NCI-H510A treated with DMSO at 0.1 percent for 48 hours (cell line): ENCODE measurements at regions not wholly inside any gene's neighbourhood (a gene's known extent, or its start where the extent isn't known, plus 50 kb on each side); places are given as distances from the start of the nearest gene placed in this dataset.
A peak's percentile ranks its signal among the peaks of the same experiment; 100 is the strongest.

Source experiments
- DNase-seq: peaks from one replicate; lab custom pipeline; 2025; lab: John Stamatoyannopoulos, UW

DNA sequence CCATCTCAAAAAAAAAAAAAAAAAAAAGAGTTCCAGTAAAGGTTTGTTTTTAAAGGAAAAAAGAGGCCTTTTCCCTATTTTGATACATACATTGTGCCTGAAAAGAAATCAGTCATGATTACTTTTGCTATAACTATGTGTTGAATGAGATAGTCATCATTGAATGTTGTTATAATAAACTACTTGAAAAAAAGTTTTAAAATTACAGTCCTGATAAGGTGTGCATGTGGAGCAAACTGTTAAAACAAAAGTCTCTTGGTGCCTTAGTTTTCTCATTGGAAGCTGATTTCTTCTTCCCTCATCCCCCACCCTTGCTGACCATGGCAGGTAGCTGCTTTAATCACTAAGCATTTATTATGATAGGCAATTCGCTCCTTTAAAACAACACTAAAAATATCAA is 172.3 kb upstream of the TBCA start:
- DNase-seq = no peak

DNA sequence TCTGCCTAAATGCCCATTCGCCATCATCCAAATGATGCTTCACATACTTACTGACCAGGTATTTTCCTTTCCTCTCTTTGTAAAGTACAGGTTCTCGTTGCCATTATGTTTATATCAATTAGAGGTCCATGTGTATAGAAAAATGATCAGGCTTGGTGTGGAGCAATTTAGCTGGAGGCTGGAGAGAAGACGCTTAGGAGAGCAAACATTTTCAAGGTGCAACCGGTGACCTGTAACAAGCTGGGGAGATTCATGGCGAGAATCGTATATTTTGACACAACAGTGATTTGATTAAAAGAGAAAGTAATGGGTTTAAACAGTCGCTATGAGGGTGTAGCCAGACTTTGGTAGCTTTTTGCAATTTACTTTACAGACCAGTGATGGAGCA is 170.9 kb upstream of the TBCA start:
- DNase-seq = peak; percentile 61

DNA sequence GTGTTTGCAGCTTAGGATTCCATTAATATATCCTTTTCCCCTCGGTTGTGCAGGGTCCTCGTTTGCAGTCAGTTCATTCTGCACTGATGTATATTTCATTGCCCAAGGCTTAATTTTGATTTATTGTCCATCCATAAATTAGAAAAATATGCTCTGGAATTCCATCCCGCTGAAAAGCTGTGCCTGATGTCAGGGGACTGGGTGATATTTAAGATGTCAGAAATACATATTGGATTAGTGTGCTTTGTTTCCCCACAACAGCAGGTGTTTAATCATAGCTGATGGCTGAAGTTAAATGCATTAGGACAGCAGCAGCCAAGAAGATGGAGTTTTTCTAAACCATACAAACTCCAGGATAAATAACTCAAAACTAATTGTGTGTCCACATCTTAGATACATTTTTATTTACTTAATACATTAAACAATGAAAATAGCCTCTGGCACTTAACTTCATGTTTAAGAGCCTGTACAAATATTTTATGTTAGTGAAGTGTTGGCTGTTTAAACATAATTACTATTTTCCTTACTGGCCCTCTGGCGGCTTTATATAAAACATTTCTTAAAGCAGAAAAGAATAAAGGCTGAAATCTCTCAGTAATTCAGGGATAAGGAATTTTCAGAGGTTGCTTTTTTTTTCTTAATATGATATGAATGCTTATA is 170.4 kb upstream of the TBCA start:
- peak; percentile 61 for DNase-seq

DNA sequence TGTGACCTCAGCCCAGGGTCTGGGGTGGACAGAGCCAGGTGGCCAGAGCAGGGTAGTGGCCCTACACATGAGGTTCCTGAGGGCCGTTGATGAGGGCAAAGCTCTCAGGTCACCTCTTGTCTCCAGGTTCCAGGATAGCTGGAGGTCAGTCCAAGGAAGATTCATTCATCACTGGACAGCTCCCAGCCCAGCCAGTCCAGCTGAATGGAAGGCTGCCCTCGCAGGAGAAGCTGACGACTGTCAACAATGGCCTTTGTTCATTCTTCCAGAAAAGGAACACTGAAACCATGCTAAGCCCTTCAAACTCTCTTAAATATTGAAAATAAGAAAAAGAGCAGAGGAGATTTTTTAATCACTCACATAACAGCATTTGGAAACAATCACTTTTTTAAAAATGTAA is 169.7 kb upstream of the TBCA start:
- DNase-seq = no peak

DNA sequence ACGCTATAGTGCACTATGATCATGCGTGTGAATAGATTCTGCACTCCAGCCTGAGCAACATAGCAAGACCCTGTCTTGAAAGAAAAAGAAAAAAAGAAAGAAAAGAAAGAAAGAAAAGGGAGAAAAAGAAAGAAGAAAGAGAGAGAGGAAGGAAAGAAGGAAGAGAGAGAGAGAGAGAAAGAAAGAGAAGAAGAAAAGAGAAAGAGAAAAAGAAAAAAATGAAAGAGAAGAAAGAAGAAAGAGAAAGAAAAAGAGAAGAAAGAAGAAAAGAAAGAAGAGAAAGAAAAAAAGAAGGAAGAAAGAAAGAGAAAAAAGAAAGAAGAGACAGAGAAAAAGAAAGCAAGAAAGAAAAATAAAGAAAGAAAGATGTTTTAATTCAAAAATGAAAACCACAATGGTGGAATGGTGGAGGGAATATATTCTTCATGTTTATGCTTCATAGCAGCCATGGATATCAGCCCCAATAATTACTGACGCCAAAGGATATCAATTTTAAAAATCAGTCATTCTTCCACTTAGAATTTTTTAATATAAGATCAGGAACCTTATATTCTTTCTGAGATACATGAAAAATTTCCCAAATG is 168.7 kb upstream of the TBCA start:
- no peak for DNase-seq

DNA sequence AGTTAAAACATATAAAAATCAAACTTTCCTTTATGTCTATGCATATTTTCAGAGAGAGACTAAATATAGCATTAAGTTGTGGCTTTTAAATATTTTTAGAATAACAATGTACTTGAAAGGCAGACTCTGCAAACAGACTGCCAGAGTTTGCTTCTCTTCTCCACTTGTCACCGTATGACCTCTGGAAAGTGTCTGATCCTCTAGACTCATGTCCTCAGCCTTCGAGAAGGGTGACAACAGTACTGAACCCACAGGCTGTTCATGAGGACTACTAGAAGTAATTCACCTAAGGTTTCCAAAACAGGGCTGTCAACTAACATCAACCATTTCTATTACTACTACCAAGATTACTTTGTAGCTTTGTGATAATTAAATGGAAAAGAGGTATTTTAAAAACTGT is 167.7 kb upstream of the TBCA start:
- DNase-seq = peak; percentile 3

DNA sequence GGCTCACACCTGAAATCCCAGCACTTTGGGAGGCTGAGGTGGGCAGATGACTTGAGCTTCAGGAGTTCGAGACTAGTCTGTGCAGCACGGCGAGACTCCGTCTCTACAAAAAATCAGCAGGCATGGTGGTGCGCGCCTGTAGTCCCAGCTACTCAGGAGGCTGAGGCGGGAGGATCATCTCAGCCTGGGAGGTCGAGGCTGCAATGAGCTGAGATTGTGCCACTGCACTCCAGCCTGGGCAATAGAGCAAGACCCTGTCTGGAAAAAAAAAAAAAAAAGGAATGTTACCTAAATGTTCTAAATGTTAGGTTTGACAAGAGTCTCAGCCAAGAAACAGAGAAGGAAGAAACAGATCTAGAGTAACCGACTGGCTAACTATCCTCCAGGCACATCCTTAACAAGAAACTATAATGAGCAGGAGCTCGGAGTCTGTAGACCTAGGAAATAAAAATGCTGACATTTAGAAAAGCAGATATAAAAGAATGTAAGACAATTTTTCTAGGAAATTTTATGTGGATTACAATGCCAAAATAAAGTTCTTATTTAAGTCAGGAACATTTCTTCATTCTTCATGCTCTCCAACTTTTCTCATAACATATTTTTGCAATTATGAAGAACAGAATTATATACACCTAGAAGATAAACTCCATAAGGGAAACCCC is 166.6 kb upstream of the TBCA start:
- no peak for DNase-seq

DNA sequence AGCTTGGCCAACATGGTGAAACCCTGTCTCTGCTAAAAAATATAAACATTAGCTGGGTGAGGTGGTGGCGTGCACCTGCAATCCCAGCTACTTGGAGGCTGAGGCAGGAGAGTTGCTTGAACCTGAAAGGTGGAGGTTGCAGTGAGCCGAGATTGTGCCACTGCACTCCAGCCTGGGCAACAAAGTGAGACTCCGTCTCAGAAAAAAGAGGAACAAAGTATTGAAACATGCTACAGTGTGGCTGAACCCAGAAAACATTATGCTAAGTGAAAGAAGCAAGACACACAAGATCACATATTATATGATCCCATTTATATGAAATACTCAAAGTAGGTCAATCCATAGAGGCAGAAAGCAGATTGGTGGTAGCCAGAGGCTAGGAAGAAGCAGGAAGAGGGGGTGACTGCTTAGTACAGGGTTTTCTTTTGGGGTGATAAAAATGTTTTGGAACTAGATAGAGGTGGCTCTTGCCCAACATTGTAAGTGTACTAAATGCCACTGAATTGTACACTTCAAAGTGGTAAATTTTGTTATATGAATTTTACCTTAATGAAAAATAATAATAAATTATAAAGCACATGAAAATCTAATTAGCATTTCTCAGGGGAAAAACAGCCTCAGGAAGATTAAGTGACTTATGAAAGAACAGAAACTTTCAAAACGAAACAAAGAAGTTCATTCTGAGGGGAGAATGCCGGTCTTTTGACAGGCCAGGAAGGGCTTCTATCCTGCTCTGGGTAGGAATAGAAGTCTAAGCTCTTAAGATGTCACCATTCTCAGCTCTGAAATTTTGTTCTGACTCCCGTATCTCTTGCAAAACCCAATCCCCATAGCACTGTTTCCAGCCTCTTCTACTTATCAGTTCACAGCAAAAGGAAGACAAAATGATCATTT is 161.1 kb upstream of the TBCA start:
- no peak for DNase-seq

DNA sequence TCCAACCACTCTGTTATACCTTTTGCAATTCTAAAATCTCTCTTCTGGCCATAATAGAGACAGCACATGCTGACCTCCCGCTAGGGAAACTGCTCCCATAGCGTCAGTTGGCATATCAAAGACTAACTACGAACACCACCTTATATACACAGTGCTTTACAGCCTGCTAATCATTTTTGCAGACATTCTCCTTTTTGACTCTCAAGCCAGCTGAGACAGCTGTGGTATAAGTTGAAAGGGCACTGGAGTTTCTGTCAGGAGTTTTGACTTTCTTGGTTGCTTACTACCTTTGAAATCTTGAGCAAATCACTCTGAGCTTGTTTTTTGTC is 160.2 kb upstream of the TBCA start:
- DNase-seq = no peak

DNA sequence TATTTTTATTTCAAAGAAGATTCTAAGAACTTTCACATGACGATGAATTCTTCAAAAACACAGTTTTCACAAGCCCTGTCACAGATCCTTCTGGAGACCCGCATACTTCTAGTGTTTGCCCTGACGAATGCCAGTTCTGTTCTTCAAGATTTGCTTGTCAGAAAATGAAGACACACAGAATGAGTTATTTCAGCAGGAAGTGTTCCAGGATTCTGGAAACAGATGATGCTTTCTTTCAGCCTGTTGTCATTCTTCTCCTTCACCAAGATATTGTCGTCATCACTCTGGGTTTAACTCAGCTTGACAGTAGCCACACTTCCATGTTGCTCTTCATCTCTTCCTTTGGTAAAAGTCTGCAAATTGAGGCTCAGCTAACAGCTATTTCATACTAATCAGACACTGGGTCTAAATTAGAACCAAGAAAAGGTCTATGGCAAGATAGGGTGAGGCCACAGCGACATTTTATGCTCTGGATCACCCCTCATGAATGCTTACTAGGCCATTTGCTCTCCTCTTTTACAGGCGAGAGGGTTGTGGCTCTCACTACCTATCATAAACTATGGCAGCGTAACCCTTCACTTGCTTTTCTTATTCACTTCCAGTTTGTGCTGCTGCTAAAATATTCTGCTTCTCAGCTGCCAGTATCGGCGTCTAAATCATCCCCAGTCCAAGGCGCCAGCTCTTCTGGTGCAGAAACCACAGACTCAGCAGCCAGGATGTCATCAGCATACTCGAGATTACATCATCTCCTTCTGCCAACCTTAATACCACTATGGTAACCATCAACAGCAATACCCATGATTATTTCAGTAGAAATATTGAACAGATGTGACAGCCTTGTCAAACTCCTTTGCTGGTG is 159.6 kb upstream of the TBCA start:
- DNase-seq = no peak

DNA sequence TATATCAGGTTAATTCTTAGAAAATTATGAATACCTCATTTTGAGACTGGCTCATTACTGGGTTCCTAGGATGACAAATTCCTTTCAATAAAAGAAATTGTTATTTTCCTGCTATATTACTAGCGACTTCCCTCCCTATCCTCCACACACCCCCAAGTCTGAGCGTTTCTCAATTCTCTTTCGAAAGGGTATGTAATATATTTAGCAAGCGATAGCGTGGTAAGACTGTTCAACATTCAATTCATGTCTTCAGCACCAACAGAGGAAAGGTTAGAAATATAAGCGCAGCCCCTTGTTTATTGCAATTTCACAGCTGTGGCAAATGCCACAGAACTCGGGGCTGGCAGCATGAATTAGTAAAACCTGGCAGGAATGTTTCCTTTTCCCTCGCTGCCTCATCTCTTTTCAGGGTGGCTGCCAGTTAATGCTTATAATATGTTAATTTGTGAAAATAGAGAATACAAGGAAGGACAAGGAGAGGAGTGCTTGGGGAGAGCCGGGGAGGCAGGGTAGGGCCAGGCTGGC is 152.7 kb upstream of the TBCA start:
- DNase-seq = no peak

DNA sequence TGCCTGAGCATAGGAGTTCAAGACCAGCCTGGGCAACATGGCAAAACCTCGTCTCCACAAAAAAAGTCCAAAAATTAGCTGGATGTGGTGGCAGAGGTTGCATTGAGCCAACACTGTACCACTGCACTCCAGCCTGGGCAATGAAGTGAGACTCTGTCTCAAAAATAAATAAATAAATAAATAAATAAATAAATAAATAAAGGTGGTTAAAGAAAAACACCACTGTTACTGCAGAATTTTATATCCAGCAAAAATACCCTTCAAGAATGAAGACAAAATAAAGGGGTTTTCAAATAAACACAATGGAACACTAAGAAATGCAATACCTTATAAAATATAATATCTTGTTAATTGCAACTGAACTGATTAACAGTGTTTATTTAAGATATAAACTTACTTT is 150.2 kb upstream of the TBCA start:
- DNase-seq = no peak

DNA sequence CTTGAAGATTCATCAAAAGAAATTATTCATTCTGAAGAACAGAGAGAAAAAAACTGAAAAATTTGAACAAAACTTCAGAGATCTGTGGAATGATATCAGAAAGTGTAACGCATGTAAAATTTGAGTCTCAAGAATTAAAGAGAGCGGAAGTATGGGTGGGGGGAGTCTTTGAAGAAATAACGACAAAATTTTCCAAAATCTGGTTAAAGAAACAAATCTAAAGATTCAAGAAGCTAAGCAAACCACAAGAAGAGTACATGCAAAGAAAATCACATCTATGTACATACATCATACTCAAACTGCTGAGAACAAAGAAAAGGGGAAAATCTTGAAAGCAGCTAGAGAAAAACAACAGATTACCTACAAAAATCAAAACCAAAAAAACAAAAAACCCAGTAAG is 149.4 kb upstream of the TBCA start:
- no peak for DNase-seq

DNA sequence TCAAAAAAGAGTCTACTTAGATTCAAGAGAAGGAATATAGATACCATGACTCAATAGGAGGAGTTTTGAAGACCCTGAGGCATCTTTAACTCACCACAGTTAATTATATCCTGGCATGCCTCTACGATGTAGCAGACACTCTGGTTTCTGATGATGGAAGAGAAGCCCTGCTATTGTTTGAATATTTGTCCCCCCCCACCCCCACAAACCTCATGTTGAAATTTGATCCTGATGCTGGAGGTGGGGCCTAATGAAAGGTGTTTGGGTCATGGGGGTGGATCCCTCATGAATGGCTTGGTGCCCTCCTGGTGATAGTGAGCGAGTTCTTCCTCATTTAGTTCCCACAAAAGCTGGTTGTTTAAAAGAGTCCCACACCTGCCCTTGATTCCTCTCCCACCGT is 147.9 kb upstream of the TBCA start:
- DNase-seq = no peak

DNA sequence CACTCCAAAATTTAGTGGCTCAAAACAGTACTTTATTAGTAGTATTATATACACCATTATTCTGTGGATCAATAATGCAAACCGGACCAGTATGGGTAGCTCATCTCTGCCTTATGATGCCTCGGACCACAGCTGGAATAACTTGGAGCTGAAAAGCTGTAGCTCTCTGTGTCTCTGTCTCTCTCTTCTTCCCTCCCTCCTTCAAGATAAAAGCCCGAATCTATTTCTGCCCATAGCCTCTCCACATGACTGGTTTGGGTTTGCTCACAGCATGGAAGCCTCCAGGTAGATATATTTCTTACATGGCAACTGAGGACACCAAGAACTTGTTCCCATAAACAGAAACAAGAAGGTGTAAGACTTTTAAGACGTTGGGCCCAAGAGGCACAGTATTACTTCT is 147.5 kb upstream of the TBCA start:
- DNase-seq = no peak

DNA sequence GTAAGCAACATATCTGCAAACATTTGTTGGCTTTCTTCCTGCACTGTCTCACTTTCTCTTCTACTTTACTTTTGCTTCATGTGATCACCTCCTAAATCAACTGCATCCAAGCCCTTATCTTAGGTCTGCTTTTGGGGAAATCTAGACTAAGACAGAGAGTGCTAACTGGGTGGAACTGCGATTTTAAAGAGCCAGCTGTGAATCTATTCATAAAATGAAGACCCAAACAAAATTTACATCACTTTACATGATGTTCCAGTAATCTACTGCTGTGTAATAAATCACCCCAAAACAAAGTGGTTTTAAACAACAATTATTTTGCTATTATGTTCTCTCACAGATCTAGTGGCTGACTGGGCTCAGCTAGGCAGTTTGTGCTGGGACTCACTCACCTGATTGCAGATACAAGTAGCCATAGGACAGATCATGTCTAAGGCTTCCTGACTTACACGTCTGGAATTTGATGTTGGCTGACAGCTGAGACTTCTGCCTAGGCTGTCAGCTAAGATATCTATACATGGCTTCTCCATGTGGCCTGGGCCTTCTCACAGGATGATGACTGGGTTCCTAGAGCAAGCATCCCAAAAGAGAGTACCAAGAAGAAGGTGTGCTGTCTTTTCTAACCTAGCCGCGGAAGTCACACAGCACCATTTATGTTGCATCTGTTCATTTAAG is 145.1 kb upstream of the TBCA start:
- no peak for DNase-seq

DNA sequence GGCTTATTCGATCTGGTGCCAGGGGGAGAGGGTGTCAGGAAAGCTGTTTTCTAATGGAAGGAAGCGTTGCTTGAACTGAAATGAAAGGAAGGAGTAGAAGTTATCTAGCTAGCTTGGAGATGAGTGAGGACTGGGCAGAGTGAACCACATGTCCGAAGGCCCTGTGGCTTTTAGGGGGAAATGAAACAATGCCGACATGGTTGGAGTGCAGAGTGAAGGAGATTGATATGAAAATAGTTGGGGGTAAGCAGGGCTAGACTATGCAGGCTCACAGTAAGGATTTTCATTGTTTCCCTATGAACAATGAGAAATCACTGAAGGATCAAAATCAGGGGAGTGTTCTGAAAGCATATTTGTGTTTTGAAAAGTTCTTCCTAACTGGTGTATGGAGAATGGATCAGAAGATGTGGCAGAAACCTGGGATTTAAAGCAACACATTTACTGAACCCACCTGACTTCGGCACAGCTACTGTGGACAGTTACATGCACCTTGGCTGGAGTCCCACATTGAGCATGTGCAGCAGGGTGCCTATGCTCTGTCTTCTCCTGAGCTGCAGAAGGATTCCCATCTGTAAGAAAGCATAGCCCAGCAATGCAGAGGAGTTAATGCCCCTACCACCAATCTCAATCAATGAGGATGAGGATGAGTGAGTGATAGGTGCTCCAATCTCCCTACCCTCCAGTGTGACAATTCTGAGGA is 144.4 kb upstream of the TBCA start:
- no peak for DNase-seq

DNA sequence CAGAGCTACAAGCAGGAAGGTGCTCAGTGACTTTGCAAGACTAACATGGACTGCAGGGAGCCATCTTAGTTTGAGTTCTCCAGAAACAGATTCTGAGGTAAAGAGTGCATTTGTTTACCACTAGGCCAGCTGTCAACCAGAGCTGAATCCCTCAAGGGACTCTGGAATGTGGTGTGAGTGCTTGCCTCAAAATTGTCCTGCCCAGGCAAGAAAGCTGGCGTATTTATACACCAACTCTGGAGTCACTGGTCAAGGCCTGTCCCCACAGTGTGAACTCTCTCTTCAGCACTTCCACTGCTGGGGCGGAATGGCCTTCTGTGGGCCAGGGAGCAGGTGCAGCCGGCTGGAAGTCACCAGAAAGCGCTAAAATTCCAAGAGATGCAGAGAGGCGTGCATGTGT is 139.2 kb upstream of the TBCA start:
- no peak for DNase-seq

DNA sequence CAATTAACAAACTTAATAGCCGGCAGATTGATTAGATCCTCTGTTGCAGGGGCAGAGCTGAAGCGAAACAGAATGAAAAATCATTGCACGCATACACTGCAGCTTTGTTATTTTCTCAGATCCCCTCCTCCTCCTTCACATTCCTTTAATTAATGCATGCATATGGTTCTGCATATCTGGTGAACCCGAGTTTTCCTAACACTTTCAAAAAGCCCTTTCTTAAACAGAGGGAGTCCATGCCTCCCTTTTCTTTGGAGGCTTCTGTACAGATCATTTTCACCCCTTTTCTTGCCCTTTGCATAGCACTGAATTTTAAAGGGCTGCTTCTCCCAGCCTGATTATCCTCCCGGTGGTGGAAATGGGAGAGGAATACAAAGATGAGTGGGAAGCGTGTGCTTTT is 136.6 kb upstream of the TBCA start:
- DNase-seq = no peak

DNA sequence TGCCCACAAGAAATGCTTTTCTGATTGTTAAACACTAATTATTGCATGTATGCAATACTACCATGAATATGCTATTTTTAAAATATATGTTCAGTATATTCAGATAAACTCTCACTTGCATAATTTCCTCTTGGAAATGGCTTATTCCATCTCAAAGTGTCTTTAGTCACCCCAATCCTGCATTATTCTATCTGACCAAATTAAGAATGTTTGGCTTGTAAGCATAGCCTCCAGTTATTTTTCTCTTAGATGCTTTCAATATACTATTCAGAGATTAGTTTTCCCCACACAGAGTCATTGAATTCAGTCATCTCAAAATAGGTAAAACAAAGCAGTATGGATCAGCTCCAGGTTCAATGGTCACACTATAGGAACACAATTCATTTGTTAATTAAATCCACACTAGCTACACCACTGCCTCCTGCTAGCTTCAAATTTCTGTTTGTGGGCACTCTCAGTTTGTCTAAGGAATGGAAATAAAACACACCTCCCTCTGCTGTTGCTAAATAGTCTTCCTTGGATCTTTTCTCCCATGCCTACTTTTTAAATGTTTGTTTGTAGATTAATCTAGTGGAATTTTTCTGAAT is 134.6 kb upstream of the TBCA start:
- no peak for DNase-seq
